ENCODE measurements at regions not wholly inside any gene's neighbourhood (a gene's known extent, or its start where the extent isn't known, plus 50 kb on each side); places are given as distances from the start of the nearest gene placed in this dataset.

GRCh38 chr10:120131183-120131582 is 238.7 kb downstream of the SEC23IP start (continued):
- TF ChIP-seq REST (IDR thresholded peaks at IDR 0.05; ENCODE audit: borderline replicate concordance) (peak; percentile 97), REST (CRISPR knock-in tag; IDR thresholded peaks at IDR 0.05; ENCODE audit: low read depth) (peak; percentile 89), GTF2F1 (IDR thresholded peaks at IDR 0.05; ENCODE audit: low read depth, low read length) (no peak), SMARCA5 (IDR thresholded peaks at IDR 0.05) (no peak), EHMT2 (IDR thresholded peaks at IDR 0.05) (peak; percentile 94), SMARCE1 (IDR thresholded peaks at IDR 0.05) (no peak)
